AG09309 (cell line): ENCODE measurements at regions not wholly inside any gene's neighbourhood (a gene's known extent, or its start where the extent isn't known, plus 50 kb on each side); places are given as distances from the start of the nearest gene placed in this dataset.
"Not testable (repeated sequence)": the region's sequence is repeated elsewhere in the genome, so short reads cannot be mapped to it uniquely, and the experiment has no call there.

Source experiments
- DNase-seq: peaks from one replicate; pipeline ENCODE4 v3.0.0-alpha.2; 2010; ENCODE audit warnings: low read depth
- H3K4me3 ChIP-seq: 2 replicates; pipeline ENCODE4 v1.5.1; 2011; ENCODE audit warnings: mild to moderate bottlenecking, low read depth, low read length, moderate library complexity; ENCODE audit not compliant: control insufficient read depth
- TF ChIP-seq, protein P1 (sequence below): IDR thresholded peaks from 2 replicates; pipeline ENCODE4 v1.5.1; 2011; ENCODE audit warnings: mild to moderate bottlenecking, low read depth, low read length, inconsistent platforms; ENCODE audit not compliant: insufficient read depth, control insufficient read depth; ENCODE audit errors: missing control alignments

DNA sequence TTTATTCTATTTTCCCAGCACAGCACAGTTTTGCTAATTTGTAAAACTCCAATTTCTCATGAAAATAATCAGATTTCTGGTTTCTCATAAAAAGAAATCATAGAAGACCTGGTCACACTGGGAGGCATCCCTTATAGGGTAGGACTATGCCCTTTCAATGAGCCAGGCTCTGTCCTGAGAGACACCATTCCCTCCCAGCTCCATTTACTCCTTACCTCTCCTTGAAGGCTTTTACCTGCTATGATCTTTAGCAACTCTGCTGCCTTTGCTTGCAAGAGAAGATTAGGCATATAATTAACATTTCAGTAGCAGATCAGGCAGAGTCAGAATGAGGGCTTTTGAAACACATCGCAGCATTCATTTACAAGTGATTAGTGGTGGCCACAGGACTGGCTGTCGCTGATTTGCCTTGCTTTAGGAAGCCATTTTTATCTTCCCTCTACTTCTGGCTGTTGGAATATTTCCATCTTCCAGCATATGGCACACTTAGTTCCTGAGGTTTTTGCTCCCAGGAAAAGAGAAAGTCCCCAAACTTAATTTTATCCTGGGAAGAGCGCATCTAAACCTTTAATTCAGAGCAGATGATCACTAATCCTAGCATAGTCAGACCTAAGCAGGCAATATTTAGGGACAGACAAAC lies 196.9 kb downstream of the SPATA31A1 start:
- not testable (repeated sequence) for DNase-seq, H3K4me3 ChIP-seq

DNA sequence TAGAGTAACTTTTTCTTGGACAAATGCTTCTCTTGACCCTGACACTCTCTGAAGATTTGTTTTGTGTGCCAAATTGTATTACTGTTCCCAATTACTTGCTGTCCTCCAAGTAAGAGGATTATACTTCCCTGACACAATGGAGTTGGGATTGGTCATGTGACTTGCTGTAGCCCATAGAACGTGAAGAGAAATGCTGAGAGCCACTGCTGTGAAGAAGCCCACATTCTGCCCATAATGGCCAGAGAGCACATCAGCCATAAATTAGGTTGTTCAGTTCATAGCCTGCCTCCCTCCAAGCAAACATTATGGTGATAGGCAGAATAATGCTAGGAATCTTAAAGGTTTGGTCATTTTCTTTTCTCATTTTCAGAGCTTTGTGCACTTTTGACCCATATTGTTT lies 198.9 kb downstream of the SPATA31A1 start:
- not testable (repeated sequence) for H3K4me3 ChIP-seq, DNase-seq

DNA sequence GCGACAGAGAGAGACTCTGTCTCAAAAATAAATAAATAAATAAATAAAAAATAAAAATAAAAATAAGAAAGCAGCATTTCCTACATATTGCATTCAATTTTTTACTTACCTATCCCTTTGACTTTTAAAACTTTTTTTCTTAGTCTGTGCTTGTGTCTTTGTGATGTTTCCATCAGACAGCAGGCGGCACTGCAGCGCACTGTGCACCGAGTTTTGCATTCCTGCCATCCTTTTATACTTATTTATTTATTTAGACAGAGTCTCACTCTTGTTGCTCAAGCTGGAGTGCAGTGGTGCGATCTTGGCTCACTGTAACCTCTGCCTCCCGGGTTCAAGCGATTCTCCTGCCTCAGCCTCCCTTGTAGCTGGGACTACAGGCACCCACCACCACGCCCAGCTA lies 203.9 kb downstream of the SPATA31A1 start:
- DNase-seq, H3K4me3 ChIP-seq: not testable (repeated sequence)
- TF ChIP-seq, protein P1, sequence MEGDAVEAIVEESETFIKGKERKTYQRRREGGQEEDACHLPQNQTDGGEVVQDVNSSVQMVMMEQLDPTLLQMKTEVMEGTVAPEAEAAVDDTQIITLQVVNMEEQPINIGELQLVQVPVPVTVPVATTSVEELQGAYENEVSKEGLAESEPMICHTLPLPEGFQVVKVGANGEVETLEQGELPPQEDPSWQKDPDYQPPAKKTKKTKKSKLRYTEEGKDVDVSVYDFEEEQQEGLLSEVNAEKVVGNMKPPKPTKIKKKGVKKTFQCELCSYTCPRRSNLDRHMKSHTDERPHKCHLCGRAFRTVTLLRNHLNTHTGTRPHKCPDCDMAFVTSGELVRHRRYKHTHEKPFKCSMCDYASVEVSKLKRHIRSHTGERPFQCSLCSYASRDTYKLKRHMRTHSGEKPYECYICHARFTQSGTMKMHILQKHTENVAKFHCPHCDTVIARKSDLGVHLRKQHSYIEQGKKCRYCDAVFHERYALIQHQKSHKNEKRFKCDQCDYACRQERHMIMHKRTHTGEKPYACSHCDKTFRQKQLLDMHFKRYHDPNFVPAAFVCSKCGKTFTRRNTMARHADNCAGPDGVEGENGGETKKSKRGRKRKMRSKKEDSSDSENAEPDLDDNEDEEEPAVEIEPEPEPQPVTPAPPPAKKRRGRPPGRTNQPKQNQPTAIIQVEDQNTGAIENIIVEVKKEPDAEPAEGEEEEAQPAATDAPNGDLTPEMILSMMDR: peak; percentile 10

DNA sequence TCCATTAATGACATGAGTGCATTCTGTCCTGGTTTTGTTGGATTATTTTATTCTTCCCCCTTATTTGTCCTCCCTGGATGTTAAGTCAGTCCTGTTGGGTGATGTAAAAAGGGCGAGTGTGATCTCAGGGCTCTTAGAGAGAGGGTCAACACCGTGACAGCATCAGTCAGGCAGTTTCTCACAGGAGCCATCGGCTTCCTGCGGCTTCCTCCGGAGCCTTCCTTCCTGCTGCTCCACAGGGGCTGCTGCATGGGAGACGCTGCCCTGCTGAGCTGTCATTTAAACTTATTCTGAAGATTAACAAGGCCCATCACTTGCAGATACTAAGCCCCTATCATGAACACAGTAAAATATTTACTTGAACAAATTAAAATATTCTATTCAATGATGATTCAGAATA lies 211.3 kb downstream of the SPATA31A1 start:
- not testable (repeated sequence) for DNase-seq, H3K4me3 ChIP-seq

DNA sequence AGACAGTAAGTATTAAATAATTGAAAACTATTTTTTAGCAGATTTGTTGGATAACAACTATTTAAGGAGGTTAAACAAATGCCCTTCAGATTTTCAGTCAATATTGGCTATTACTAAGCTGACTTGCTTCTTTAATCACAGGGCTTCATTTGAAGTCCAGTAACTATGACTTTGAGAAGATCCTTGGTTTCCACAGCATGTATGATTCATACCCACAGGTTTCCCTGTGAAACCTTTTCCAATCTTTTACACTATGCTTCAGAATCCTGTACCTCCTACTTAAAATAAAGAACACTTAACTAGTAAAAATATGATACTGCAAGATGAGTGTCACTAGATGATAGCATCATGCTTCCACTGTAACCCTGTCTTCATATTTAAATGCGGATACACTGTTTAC lies 211.9 kb downstream of the SPATA31A1 start:
- not testable (repeated sequence) for H3K4me3 ChIP-seq, DNase-seq

DNA sequence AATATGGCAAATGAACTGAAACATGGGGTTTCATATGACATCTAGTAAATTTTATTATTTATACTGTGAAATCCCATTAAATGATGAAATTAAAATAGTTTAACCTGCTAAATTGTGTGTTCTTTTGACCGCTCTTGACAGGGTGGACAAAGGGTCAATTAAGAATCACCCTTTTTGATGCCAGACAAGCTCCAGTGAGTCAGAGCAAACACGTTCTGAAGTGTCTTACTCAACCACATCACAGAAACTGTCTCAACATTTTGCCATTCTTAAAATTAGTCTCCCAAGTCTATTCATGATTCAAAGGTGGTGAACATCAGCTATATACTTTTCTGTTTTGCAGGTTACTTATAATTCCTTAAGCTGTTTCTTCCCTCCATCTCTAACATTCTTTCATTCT lies 213.4 kb downstream of the SPATA31A1 start:
- not testable (repeated sequence) for H3K4me3 ChIP-seq, DNase-seq

DNA sequence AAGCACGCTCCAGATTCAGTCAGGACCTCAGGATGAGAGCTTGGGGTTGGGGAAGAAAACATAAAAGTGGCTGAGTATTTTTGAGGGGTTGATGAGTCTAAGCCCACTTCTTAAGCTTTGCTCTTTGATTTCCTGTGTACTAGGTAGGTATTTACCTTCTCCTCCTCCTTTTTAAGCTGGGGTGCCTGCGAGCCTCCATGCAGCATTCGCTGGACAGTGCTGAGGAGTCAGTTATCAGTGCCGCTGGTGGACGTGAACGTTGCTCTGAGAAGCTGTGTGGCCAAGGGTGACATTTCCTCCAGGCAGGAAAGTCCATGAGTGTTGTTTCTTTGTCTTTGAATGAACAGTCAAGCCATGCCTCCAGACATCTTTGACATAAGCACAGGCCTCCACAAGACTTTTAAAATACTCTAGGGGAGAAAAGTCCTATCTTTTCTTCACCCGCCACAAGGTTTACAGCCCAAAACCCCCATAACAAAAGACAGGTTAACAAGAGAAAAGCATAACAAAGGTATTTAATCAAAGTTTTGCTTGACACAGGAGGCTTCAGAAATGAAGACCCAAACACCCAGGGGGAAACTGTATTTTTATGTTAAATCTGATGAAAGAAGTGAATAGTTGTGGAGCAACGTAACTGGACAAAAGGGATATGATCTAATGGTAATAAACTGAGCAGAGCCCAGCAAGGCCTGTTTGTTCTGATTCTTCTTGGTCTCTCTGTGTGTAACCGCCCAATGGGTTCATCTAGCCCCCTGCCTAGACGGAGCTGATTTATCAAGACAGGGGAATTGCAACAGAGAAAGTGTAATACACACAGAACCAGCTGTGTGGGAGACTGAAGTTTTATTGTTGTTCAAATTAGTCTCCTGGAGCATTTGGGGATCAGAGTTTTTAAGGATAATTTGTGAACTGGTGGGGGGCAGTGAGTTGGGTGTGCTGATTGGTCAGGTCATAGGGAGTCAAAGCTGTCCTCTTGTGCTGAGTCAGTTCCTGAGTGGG lies 217.9 kb downstream of the SPATA31A1 start:
- H3K4me3 ChIP-seq, DNase-seq: not testable (repeated sequence)

DNA sequence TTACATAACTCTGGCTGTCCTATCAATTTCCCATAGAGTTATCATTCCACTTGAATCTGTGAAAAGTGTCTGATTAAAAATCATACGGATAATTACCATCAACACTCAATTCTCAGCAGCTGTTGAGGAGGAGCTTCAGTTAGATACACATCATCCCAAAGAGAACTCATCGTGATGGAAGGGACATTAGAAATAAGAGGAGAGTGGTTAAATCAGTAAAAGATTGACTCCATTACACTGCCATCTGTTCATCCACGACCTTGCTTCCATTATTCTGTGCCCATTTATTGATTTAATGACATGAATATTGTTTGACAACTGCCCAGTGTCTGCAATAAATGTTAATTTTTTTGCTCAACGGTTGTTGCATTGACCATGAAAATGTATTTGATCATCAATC lies 223.5 kb downstream of the SPATA31A1 start:
- H3K4me3 ChIP-seq, DNase-seq: not testable (repeated sequence)

DNA sequence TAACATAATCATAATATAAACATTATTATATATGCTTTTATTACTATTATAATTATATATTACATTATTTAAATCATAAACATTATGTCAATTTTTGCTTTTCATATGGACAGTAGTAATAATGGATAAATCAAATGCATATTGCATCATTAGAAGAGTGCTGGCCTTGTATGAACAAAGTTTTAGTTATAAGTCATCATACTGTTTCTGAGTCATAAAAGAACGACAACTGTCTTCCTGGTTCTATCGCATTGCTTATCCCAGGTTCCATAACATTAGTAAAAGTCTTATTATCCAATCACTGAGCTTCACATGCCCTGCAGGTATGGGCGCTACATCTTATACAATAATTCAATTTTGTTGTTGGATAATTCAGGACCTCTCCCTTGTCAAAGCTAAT lies 225.8 kb downstream of the SPATA31A1 start:
- not testable (repeated sequence) for DNase-seq, H3K4me3 ChIP-seq

DNA sequence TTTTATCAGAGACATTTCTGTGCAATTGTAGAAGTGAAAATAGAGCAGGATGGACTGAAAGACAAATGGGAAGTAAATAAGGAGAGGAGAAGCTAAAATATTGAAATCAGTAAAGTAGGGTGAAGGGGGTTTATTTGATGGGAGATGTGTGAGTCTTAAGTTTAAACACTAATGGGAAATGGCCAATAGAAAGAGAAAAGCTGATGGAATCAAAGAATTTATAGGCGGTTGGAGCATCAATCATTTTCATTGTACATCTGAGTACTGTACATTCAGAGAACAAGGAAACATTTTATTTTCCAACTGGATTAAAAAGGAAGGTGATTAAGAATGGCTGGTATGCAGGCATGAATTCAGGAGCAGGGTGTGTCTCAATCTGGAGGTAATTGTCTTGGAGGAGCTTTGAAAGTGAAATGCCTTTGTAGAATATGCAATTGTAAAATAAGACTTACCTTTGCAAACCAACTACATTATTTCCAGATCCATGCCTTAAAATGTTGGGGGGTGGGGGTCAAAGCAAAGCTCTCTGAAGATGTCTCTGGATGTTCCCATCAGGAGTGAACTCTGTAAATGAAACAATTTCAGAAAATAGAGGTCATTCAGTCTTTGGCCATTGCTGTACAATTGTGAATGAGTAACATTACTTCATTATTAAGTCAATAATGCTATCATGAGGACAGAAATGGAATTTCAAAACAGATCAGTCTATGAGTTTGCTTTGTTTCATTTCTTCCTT lies 227.4 kb downstream of the SPATA31A1 start:
- not testable (repeated sequence) for DNase-seq, H3K4me3 ChIP-seq

DNA sequence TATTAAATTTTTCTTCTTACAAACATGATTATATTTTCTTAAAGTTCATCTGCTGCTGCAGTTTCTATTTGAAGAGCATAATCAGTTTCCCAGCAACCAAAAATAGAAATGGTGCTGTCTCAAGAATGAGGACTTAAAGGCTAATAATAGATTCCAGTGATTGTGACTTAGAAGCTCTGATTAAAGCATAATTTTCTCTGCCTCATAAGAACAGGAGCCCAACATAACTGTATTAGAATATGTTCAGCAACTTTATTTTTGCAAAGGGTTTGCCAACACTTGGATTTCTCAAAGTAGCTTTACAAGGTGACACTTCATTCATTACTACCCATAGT lies 227.9 kb downstream of the SPATA31A1 start:
- H3K4me3 ChIP-seq, DNase-seq: not testable (repeated sequence)

DNA sequence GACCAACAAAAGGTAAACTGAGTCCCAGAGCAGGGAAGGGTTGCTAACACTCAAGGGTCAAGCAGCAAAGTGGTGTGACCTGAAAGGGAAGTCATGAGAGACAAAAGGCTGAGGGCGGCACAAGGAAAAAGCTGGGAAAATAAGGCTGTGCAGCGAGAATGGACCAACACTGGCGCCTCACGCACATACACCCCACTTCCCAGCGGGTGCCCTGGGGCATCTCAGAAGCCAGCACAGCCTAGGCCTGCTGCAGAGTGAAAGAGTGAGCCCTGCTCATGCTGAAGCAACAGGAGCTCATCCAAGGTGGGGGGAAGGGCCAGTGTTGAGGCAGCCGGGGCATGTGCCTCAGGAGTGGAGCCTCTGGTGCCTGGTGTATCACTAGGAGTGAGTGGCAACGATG lies 229.8 kb downstream of the SPATA31A1 start:
- H3K4me3 ChIP-seq, DNase-seq: not testable (repeated sequence)
